ENCODE measurements at regions not wholly inside any gene's neighbourhood (a gene's known extent, or its start where the extent isn't known, plus 50 kb on each side); places are given as distances from the start of the nearest gene placed in this dataset.

DNA sequence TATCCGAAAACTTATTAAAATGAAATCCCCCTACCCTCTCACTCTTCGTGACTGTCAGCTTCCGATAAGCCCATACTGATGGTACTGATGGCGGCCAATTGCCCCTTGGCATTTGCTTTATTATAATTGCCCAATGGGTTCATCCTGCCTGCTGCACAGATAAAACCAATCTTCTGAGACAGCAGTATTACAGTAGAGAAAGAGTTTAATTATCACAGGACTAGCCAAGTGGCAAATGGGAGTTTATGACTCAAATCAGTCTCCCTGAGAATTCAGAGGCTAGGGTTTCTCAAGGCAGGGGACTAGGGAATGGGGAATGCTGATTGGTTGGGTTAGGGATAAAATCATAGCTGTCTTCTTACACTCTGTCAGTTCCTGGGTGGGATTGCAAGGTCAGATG lies 259.5 kb downstream of the SOD2 start:
- Histone ChIP-seq H4K20me1 (ENCODE audit: insufficient read depth, low read length) (no peaks in the 10 kb centered on the region), H3K9ac (ENCODE audit: insufficient read depth, low read length, poor library complexity, severe bottlenecking) (no peak overlapping the region), H3K4me2 (replicated peaks; ENCODE audit: extremely low read depth, low read length, poor library complexity, severe bottlenecking) (no peak overlapping the region), H3K79me2 (ENCODE audit: insufficient read depth, low read length) (no peaks in the 10 kb centered on the region), H3K4me1 (ENCODE audit: control insufficient read depth in 1 of 2, insufficient read depth in 2 of 2, low read length in 2 of 2) (no peaks in the 10 kb centered on the region), H3K27me3 (ENCODE audit: control insufficient read depth in 2 of 2, insufficient read depth in 2 of 2, low read length in 2 of 2) (no peaks in the 10 kb centered on the region), H3K36me3 (replicated peaks in 1 of 2; ENCODE audit: control insufficient read depth in 1 of 2, insufficient read depth in 2 of 2, low read length in 2 of 2) (no peaks in the 10 kb centered on the region), H3K9me3 (replicated peaks in 1 of 2; ENCODE audit: control insufficient read depth in 1 of 2, insufficient read depth in 1 of 2, low read length in 2 of 2) (peaks cover 25 to 31% of the 10 kb centered on the region in 2 donors), H2AFZ (ENCODE audit: insufficient read depth, low read depth, low read length, poor library complexity, severe bottlenecking) (no peak overlapping the region), H3K27ac (ENCODE audit: low read depth in 1 of 2, low read length in 2 of 2) (no peak overlapping the region), H3K4me3 (replicated peaks in 1 of 3; ENCODE audit: low read depth in 2 of 3, low read length in 3 of 3) (no peak overlapping the region)
- WGBS (ENCODE audit: insufficient coverage): no CpG with 5 or more reads among the region's 4 CpGs
- H3K36me3 Mint-ChIP-seq: no peaks in the 10 kb centered on the region
- TF ChIP-seq, protein P1, sequence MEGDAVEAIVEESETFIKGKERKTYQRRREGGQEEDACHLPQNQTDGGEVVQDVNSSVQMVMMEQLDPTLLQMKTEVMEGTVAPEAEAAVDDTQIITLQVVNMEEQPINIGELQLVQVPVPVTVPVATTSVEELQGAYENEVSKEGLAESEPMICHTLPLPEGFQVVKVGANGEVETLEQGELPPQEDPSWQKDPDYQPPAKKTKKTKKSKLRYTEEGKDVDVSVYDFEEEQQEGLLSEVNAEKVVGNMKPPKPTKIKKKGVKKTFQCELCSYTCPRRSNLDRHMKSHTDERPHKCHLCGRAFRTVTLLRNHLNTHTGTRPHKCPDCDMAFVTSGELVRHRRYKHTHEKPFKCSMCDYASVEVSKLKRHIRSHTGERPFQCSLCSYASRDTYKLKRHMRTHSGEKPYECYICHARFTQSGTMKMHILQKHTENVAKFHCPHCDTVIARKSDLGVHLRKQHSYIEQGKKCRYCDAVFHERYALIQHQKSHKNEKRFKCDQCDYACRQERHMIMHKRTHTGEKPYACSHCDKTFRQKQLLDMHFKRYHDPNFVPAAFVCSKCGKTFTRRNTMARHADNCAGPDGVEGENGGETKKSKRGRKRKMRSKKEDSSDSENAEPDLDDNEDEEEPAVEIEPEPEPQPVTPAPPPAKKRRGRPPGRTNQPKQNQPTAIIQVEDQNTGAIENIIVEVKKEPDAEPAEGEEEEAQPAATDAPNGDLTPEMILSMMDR (IDR thresholded peaks at IDR 0.05): no peak
- DNase-seq: no peak
- peaks cover 0 to 1% (median 0%) of the 10 kb centered on the region in 3 donors for H3K27me3 Mint-ChIP-seq (ENCODE audit: low read depth in 3 of 3)
- H3K9me3 Mint-ChIP-seq: peaks cover 9 to 27% (median 21%) of the 10 kb centered on the region in 7 donors
- no peak overlapping the region for H3K27ac Mint-ChIP-seq
- intact Hi-C loops (cut with micrococcal nuclease): no loop called here
- H3K4me1 Mint-ChIP-seq: no peaks in the 10 kb centered on the region
- H3K4me3 Mint-ChIP-seq: no peak overlapping the region

- TF ChIP-seq, protein P1 (IDR thresholded peaks at IDR 0.05): no peak
- Histone ChIP-seq H3K4me1 (ENCODE audit: control insufficient read depth in 1 of 2, insufficient read depth in 2 of 2, low read length in 2 of 2) (no peaks in the 10 kb centered on the region), H3K9me3 (replicated peaks in 1 of 2; ENCODE audit: control insufficient read depth in 1 of 2, insufficient read depth in 1 of 2, low read length in 2 of 2) (peaks cover 25 to 30% of the 10 kb centered on the region in 2 donors), H4K20me1 (ENCODE audit: insufficient read depth, low read length) (no peaks in the 10 kb centered on the region), H3K27me3 (ENCODE audit: control insufficient read depth in 2 of 2, insufficient read depth in 2 of 2, low read length in 2 of 2) (no peaks in the 10 kb centered on the region), H3K79me2 (ENCODE audit: insufficient read depth, low read length) (no peaks in the 10 kb centered on the region), H3K4me2 (replicated peaks; ENCODE audit: extremely low read depth, low read length, poor library complexity, severe bottlenecking) (no peak overlapping the region), H3K27ac (ENCODE audit: low read depth in 1 of 2, low read length in 2 of 2) (no peak overlapping the region), H3K36me3 (replicated peaks in 1 of 2; ENCODE audit: control insufficient read depth in 1 of 2, insufficient read depth in 2 of 2, low read length in 2 of 2) (no peaks in the 10 kb centered on the region), H3K4me3 (replicated peaks in 1 of 3; ENCODE audit: low read depth in 2 of 3, low read length in 3 of 3) (no peak overlapping the region), H3K9ac (ENCODE audit: insufficient read depth, low read length, poor library complexity, severe bottlenecking) (no peak overlapping the region), H2AFZ (ENCODE audit: insufficient read depth, low read depth, low read length, poor library complexity, severe bottlenecking) (no peak overlapping the region)
- DNase-seq: no peak
- Mint-ChIP-seq H3K36me3 (no peaks in the 10 kb centered on the region), H3K4me3 (no peak overlapping the region), H3K4me1 (no peaks in the 10 kb centered on the region), H3K27ac (no peak overlapping the region), H3K9me3 (peaks cover 9 to 29% (median 18%) of the 10 kb centered on the region in 7 donors), H3K27me3 (ENCODE audit: low read depth in 3 of 3) (peaks cover 0 to 1% (median 0%) of the 10 kb centered on the region in 3 donors)
- intact Hi-C loops (cut with micrococcal nuclease): no loop called here
- WGBS (ENCODE audit: insufficient coverage): 100% methylated on average over 1 of the region's 1 CpG
These were observed 261.3 kb downstream of the SOD2 start for GRCh38 chr6:159431750-159432149.

Data from CD14-positive monocyte (primary cell).